ENCODE measurements at regions not wholly inside any gene's neighbourhood (a gene's known extent, or its start where the extent isn't known, plus 50 kb on each side); places are given as distances from the start of the nearest gene placed in this dataset.
"Not testable (repeated sequence)": the region's sequence is repeated elsewhere in the genome, so short reads cannot be mapped to it uniquely, and the experiment has no call there.

- DNase-seq = not testable (repeated sequence)
Measured at GRCh38 chr3:125697979-125698640, 102.8 kb upstream of the OSBPL11 start.

GRCh38 chr3:125715651-125716050 is 120.4 kb upstream of the OSBPL11 start:
- DNase-seq = no peak

DNA sequence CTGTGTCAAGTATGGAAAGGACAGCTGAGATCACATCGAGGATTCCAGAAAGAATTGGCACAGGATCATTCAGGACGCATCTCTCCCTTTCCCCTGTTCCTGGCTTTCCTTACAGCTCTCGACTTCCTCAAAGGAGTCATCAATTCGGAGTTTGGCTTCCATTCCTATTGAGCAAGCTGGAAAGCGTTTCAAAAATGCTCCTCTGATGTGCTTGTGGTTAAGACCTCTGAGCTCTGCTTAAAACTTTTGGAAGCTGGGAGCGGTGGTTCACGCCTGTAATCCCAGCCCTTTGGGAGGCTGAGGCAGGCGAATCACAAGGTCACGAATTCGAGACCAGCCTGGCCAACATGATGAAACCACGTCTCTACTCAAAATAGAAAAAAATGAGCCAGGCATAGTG is 136.9 kb upstream of the OSBPL11 start:
- DNase-seq = not testable (repeated sequence)

DNA sequence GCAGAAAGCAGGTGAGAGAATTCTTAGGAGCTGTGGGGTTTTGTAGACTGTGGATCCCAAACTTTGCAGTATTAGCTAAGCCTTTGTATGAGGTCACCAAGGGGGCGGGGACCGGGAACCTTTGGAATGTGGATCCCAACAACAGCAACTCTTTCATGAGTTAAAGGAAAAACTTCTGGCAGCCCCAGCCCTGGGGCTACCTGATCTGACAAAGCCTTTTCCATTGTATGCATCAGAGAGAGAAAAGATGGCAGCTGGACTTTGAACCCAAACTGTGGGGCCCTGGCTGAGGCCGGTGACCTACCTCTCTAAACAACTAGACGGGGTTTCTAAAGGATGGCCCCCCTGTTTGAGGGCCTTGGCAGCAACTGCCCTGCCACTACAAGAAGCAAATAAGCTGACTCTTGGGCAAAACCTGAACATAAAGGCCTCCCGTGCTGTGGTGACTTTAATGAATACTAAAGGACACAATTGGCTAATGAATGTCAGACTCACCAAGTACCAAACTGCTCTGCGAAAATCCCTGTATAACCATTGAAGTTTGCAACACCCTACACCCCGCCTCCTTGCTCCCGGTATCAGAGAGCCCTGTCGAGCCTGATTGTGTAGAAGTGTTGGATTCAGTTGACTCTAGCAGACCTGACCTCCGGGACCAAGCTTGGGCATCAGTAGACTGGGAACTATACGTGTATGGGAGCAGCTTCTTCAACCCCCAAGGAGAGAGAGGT is 146.9 kb upstream of the OSBPL11 start:
- DNase-seq = not testable (repeated sequence)

DNA sequence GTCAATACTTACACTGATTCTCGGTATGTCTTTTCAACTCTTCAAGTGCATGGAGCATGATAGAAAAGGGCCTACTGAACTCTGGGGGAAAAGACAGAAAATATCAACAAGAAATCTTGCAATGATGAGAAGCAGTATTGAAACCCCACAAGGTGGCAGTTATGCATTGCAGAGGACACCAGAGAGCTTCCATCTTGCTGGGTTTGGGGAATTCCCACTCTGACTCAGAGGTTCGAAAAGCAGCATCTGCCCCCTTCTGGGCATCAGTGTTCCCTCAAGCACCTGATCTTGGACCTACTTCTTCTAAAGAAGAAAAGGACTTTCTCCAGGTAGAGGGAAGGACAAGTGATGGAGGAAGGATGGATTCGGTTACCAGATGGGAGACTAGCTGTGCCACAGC is 147.5 kb upstream of the OSBPL11 start:
- DNase-seq = not testable (repeated sequence)

- not testable (repeated sequence) for DNase-seq
Measured at GRCh38 chr3:125757050-125757449, 161.8 kb upstream of the OSBPL11 start.

DNA sequence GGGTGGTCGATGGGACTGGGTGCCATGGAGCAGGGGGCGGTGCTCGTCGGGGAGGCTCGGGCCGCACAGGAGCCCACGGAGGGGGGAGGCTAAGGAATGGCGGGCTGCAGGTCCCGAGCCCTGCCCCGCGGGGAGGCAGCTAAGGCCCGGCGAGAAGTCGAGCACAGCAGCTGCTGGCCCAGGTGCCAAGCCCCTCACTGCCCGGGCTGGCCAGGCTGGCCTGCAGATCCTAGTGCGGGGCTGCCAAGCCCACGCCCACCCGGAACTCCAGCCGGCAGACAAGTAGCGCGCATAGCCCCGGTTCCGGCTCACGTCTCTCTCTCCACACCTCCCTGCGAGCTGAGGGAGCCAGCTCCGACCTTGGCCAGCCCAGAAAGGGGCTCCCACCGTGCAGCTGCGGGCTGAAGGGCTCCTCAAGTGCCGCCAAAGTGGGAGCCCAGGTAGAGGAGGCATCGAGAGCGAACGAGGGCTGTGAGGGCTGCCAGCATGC is 163.4 kb upstream of the OSBPL11 start:
- not testable (repeated sequence) for DNase-seq

DNA sequence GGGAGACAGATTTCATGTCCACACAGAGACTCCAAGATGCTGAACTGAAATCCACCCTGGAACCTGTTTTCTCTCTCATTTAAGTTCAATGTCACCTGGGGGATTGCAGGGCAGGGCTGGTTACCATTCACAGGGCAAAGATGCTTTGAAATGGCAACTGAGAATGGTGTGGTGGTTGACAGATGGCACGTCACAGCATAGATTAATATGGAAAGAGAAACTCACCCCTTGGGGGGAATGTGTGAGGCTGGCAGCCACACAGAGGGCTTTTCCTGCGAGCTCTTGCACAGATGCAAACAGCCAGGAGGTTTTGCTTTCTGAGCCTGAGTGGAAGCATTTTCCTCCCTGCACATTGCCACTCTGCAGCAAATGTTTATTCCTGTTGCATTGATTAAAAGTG is 167.3 kb upstream of the OSBPL11 start:
- DNase-seq = not testable (repeated sequence)

GRCh38 chr3:125766285-125766826 is 171.1 kb upstream of the OSBPL11 start:
- not testable (repeated sequence) for DNase-seq

GRCh38 chr3:125766931-125767330 is 171.6 kb upstream of the OSBPL11 start:
- not testable (repeated sequence) for DNase-seq

GRCh38 chr3:125767641-125768040 is 172.3 kb upstream of the OSBPL11 start:
- no peak for DNase-seq

GRCh38 chr3:125768821-125769220 is 173.5 kb upstream of the OSBPL11 start:
- DNase-seq = not testable (repeated sequence)

- DNase-seq = not testable (repeated sequence)
Measured at GRCh38 chr3:125771506-125771905, 176.2 kb upstream of the OSBPL11 start.

- DNase-seq = not testable (repeated sequence)
Measured at GRCh38 chr3:125774433-125775034, 179.2 kb upstream of the OSBPL11 start.

GRCh38 chr3:125775106-125775505 is 179.8 kb upstream of the OSBPL11 start:
- DNase-seq = peak in 1 of 2 experiments; percentile 9

DNA sequence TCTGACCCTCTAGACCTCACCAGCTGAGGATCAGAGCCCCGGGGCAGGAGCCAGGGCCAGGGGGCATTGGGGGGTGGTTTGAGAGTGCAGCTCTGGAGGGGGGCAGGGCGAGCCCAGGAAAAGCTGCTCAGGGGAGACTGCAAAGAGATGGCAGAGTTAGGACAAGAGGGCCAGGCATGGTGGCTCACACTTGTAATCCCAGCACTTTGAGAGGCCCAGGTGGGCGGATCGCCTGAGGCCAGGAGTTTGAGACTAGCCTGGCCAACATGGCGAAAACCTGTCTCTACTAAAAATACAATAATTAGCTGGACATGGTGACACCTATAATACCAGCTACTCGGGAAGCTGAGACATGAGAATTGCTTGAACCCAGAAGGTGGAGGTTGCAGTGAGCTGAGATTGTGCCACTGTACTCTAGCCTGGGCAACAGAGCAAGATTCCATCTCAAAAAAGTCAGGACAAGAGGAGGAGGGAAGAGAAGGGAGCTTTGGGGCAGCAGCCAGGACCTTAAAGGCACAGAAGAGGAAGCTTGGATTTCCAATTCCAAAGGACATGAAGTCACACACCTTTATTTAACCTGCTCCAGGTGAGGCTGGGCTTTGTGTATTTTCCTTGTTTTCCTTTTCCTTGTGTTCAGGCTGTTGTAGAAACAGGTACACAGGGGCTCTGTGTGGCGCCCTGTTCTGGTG is 180.5 kb upstream of the OSBPL11 start:
- DNase-seq = not testable (repeated sequence)

- not testable (repeated sequence) for DNase-seq
Measured at GRCh38 chr3:125779276-125779675, 184.0 kb upstream of the OSBPL11 start.

GRCh38 chr3:125779918-125780317 is 184.6 kb upstream of the OSBPL11 start:
- DNase-seq = not testable (repeated sequence)

- not testable (repeated sequence) for DNase-seq
Measured at GRCh38 chr3:125781678-125782077, 186.4 kb upstream of the OSBPL11 start.

GRCh38 chr3:125790312-125790711 is 178.7 kb upstream of the ROPN1B start:
- DNase-seq = not testable (repeated sequence)

DNA sequence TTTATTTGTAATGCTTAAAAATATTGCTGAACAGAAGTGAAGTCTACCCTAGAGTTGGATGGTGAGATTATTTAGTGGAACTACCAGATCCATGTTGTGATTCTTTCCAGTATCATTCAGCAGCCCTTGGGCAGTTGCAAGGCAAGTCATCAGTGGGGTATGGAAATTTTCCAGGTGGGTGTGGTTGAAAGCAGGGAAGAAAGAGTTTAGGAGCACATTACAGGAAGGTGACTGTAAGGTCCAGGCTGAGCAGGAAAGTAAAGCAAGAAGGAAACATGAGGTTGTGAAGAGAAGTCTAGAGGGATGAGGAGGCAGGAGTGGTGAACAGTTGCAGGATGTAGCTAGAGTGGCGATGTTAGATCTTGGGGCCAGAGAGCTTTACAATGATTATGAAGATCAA is 178.0 kb upstream of the ROPN1B start:
- not testable (repeated sequence) for DNase-seq

GRCh38 chr3:125810010-125810409 is 159.0 kb upstream of the ROPN1B start:
- not testable (repeated sequence) for DNase-seq

DNA sequence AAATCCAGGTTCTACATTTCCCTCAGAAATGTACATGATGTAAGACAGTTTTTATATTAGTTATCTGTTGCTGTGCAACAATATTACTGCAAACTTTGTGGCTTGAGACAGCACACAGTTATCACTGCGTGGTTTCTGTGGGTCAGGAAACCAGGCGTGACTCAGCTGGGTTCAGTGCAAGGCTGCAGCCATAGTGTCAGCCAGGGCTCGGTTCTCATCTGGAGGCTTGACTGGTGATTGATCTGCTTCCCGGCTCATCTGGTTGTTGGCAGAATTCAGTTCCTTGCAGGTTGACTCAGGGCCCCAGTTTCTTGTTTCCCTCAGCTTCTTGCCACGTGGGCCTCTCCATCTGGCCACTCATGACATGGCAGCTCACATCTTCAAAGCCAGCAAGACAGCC is 146.8 kb upstream of the ROPN1B start:
- DNase-seq = not testable (repeated sequence)

All from Kasumi-1 (cell line).